Calu3 (cell line): ENCODE measurements at regions not wholly inside any gene's neighbourhood (a gene's known extent, or its start where the extent isn't known, plus 50 kb on each side); places are given as distances from the start of the nearest gene placed in this dataset.

ENCODE experiments used
- BruUV-seq: library from RNA; stranded (reverse); fragments of 400-500 nt; replicated peaks from 2 replicates; lab custom pipeline; 2021; lab: Mats Ljungman, UMichigan
- CTCF ChIA-PET: fragments of 300-600 bp; sonication (Branson Sonifier 250); formaldehyde crosslinking; loops from one replicate; lab custom pipeline; 2022; ENCODE audit warnings: antibody characterized with exemption; lab: Charles Lee
- DNase-seq: peaks from one replicate; pipeline ENCODE4 v3.0.0; 2022
- H3K27ac Mint-ChIP-seq: one replicate; pipeline ENCODE4 v1.8.0; 2022; ENCODE audit warnings: mixed read lengths; ENCODE audit not compliant: unreplicated experiment
- H3K27me3 Mint-ChIP-seq: one replicate; pipeline ENCODE4 v1.8.0; 2022; ENCODE audit warnings: mixed read lengths; ENCODE audit not compliant: unreplicated experiment
- H3K36me3 Mint-ChIP-seq: one replicate; pipeline ENCODE4 v1.8.0; 2022; ENCODE audit warnings: mild to moderate bottlenecking, moderate library complexity, mixed read lengths; ENCODE audit not compliant: insufficient read depth, unreplicated experiment
- H3K4me1 Mint-ChIP-seq: one replicate; pipeline ENCODE4 v1.8.0; 2022; ENCODE audit warnings: mild to moderate bottlenecking, low read depth, mixed read lengths; ENCODE audit not compliant: unreplicated experiment
- H3K4me3 Mint-ChIP-seq: one replicate; pipeline ENCODE4 v1.8.0; 2022; ENCODE audit warnings: mild to moderate bottlenecking, low read depth, moderate library complexity, mixed read lengths; ENCODE audit not compliant: unreplicated experiment
- H3K9me3 Mint-ChIP-seq: one replicate; pipeline ENCODE4 v1.8.0; 2022; ENCODE audit warnings: low read depth, mixed read lengths; ENCODE audit not compliant: unreplicated experiment
- intact Hi-C: fragments of 100-400 bp; cut with micrococcal nuclease; formaldehyde crosslinking; loops from one replicate; pipeline ENCODE4 v1.10.0; 2022; ENCODE audit not compliant: unreplicated experiment
- TF ChIP-seq, protein P1 (sequence below): fragments of 200-600 bp; IDR thresholded peaks from one replicate; pipeline ENCODE4 v1.8.0; 2022; ENCODE audit warnings: antibody characterized with exemption; ENCODE audit not compliant: unreplicated experiment

DNA sequence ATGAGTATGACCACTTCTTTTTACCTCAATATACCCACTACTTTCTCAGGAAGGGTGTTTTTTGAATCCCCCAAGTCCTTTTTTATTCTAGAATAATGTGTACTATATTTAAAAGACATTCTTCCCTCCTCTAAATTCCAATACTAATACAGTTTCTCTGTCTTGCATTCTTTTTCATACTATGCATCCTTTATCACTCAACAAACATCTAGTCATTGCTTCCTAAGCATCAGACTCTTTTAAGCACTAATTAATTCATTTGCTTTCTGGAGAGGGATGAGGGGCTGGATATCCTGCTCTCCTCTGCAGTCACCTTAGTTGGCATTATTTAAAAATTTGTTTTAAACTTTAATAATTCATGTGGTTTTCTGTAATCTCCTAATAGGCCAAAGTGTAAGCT, 838.8 kb downstream of the KCNT2 start:
- no TSS peak for BruUV-seq
- Mint-ChIP-seq H3K4me1 (no peaks in the 10 kb centered on the region), H3K27me3 (no peaks in the 10 kb centered on the region), H3K36me3 (no peaks in the 10 kb centered on the region), H3K4me3 (no peak overlapping the region), H3K9me3 (peaks cover 3% of the 10 kb centered on the region), H3K27ac (no peak overlapping the region)
- CTCF ChIA-PET, result no interaction called here
- DNase-seq, result no peak
- intact Hi-C loops, result no loop called here
- TF ChIP-seq, protein P1, sequence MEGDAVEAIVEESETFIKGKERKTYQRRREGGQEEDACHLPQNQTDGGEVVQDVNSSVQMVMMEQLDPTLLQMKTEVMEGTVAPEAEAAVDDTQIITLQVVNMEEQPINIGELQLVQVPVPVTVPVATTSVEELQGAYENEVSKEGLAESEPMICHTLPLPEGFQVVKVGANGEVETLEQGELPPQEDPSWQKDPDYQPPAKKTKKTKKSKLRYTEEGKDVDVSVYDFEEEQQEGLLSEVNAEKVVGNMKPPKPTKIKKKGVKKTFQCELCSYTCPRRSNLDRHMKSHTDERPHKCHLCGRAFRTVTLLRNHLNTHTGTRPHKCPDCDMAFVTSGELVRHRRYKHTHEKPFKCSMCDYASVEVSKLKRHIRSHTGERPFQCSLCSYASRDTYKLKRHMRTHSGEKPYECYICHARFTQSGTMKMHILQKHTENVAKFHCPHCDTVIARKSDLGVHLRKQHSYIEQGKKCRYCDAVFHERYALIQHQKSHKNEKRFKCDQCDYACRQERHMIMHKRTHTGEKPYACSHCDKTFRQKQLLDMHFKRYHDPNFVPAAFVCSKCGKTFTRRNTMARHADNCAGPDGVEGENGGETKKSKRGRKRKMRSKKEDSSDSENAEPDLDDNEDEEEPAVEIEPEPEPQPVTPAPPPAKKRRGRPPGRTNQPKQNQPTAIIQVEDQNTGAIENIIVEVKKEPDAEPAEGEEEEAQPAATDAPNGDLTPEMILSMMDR, result no peak

DNA sequence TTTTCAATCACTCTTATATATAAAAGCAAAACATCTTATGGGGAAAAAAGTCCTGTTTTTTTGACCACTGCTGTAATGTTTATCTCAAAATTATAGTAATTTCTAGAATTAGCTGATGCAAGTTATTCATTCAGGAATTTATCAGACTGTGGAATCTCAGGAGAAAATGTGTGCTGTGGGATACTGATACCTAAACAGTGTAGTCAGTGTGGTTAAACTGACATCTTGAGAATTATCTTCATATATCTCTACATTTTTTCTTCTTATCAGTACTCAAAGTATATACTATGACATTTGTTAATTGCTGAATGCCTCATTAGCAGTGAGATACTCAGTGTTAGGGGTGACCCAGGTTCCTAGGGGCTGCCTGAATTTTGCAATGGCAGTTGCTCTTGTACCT, 839.3 kb downstream of the KCNT2 start:
- TF ChIP-seq, protein P1, result no peak
- no peaks in the 10 kb centered on the region for H3K27me3 Mint-ChIP-seq
- intact Hi-C loops, result no loop called here
- H3K9me3 Mint-ChIP-seq, result peaks cover 3% of the 10 kb centered on the region
- H3K4me3 Mint-ChIP-seq, result no peak overlapping the region
- no TSS peak for BruUV-seq
- H3K4me1 Mint-ChIP-seq, result no peaks in the 10 kb centered on the region
- no peaks in the 10 kb centered on the region for H3K36me3 Mint-ChIP-seq
- H3K27ac Mint-ChIP-seq, result no peak overlapping the region
- CTCF ChIA-PET, result no interaction called here
- DNase-seq, result no peak

GRCh38 chr1:195768377-195768776, 839.9 kb downstream of the KCNT2 start:
- no peak overlapping the region for H3K27ac Mint-ChIP-seq
- H3K4me1 Mint-ChIP-seq, result no peaks in the 10 kb centered on the region
- no peak overlapping the region for H3K4me3 Mint-ChIP-seq
- no TSS peak for BruUV-seq
- CTCF ChIA-PET, result no interaction called here
- intact Hi-C loops, result no loop called here
- H3K9me3 Mint-ChIP-seq, result peaks cover 3% of the 10 kb centered on the region
- H3K27me3 Mint-ChIP-seq, result no peaks in the 10 kb centered on the region
- DNase-seq, result no peak
- TF ChIP-seq, protein P1, result no peak
- H3K36me3 Mint-ChIP-seq, result no peaks in the 10 kb centered on the region

DNA sequence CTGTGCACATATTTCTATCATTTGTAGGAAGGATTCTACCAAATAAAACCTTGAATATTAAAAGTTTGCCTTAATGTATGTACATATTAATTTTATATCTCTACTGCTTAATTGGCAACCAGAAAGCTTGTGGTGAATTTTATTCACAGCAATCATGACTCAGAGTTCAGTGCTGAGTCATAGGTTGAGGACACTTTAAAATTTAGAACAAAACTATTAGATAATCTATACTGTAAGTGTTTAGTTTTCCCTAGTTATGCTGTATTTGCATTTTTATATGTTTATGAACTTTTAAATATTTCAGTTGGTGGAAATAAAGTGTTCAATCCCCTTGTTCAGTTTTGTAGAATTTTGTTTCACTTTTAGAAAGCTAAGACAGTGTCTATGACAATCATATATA, 841.5 kb downstream of the KCNT2 start:
- intact Hi-C loops, result no loop called here
- H3K9me3 Mint-ChIP-seq, result peaks cover 3% of the 10 kb centered on the region
- no peaks in the 10 kb centered on the region for H3K27me3 Mint-ChIP-seq
- no peak for DNase-seq
- H3K36me3 Mint-ChIP-seq, result no peaks in the 10 kb centered on the region
- H3K4me3 Mint-ChIP-seq, result no peak overlapping the region
- CTCF ChIA-PET, result interaction anchor here (0.8 kb wide), 1 partner anchor 9 kb away, joined by 4 read pairs; no protein-coding TSS in a partner anchor
- BruUV-seq, result no TSS peak
- H3K4me1 Mint-ChIP-seq, result no peaks in the 10 kb centered on the region
- H3K27ac Mint-ChIP-seq, result no peak overlapping the region
- TF ChIP-seq, protein P1, result no peak
